SK-N-SH (cell line): ENCODE measurements at regions not wholly inside any gene's neighbourhood (a gene's known extent, or its start where the extent isn't known, plus 50 kb on each side); places are given as distances from the start of the nearest gene placed in this dataset.

Experiments used
- CTCF ChIA-PET: fragments of 300-600, 350-600 bp; formaldehyde crosslinking; extraction: SDS; loops from one replicate; lab custom pipeline; 2021; lab: Yijun Ruan, JAX
- POLR2A ChIA-PET: fragments of 350-600 bp; sonication (Branson Sonifier 250); formaldehyde crosslinking; extraction: SDS; loops from one replicate; lab custom pipeline; 2020; ENCODE audit warnings: antibody characterized with exemption, inconsistent platforms; lab: Yijun Ruan, JAX
- DNase-seq: peaks from one replicate; pipeline ENCODE4 v3.0.0; 2012
- H2AFZ ChIP-seq: fragments of 200-600 bp; sonication (generic); 2 replicates; pipeline ENCODE4 v1.8.1; 2016; ENCODE audit warnings: antibody characterized with exemption, mild to moderate bottlenecking, low read depth
- H3F3A ChIP-seq: fragments of 200-600 bp; sonication (generic); replicated peaks from 2 replicates; pipeline ENCODE3; 2016; ENCODE audit warnings: antibody characterized with exemption, mild to moderate bottlenecking; ENCODE audit not compliant: insufficient read depth
- H3K27ac ChIP-seq, 2 experiments: fragments of 200-500 bp in 1 of 2; fragments of 200-600 bp in 1 of 2; sonication (Bioruptor generic) in 1 of 2; sonication (generic), shearing (Covaris generic) in 1 of 2; 2 replicates each; pipeline versions ENCODE4 v1.5.1 to v1.6.1; 2014 to 2016; ENCODE audit warnings: low read depth in 2 of 2, inconsistent platforms in 1 of 2, low read length in 1 of 2, mild to moderate bottlenecking in 1 of 2, mixed read lengths in 1 of 2
- H3K27me3 ChIP-seq: fragments of 200-600 bp; sonication (generic), shearing (Covaris generic); 2 replicates; pipeline ENCODE4 v1.6.1; 2016; ENCODE audit warnings: mixed run types; ENCODE audit not compliant: insufficient read depth
- H3K36me3 ChIP-seq, 2 experiments: fragments of 200-500 bp in 1 of 2; fragments of 200-600 bp in 1 of 2; sonication (Bioruptor generic) in 1 of 2; sonication (generic) in 1 of 2; replicated peaks in 1 of 2; 2 replicates each; pipeline versions ENCODE3 to v1.5.1; 2014 to 2016; ENCODE audit warnings: low read length in 1 of 2, mild to moderate bottlenecking in 1 of 2; ENCODE audit not compliant: insufficient read depth in 2 of 2, control insufficient read depth in 1 of 2
- H3K4me1 ChIP-seq, 2 experiments: fragments of 200-500 bp in 1 of 2; fragments of 200-600 bp in 1 of 2; sonication (Bioruptor generic) in 1 of 2; sonication (generic), shearing (Covaris generic) in 1 of 2; 2 replicates each; pipeline versions ENCODE4 v1.5.1 to v1.6.1; 2014 to 2016; ENCODE audit warnings: low read depth in 1 of 2, low read length in 1 of 2, mixed run types in 1 of 2; ENCODE audit not compliant: insufficient read depth in 2 of 2, control insufficient read depth in 1 of 2
- H3K4me2 ChIP-seq: fragments of 200-600 bp; sonication (generic), shearing (Covaris generic); 2 replicates; pipeline ENCODE4 v1.6.1; 2017; ENCODE audit warnings: mixed run types
- H3K4me3 ChIP-seq, 2 experiments: fragments of 200-500 bp in 1 of 2; fragments of 200-600 bp in 1 of 2; sonication (Bioruptor generic) in 1 of 2; sonication (generic), shearing (Covaris generic) in 1 of 2; 2 replicates each; pipeline versions ENCODE4 v1.5.1 to v1.8.1; 2014 to 2016; ENCODE audit warnings: low read depth in 2 of 2, inconsistent platforms in 1 of 2, low read length in 1 of 2, mild to moderate bottlenecking in 1 of 2, mixed read lengths in 1 of 2, moderate library complexity in 1 of 2
- H3K79me2 ChIP-seq: fragments of 200-600 bp; sonication (generic); 2 replicates; pipeline ENCODE4 v1.8.1; 2017; ENCODE audit warnings: mild to moderate bottlenecking; ENCODE audit not compliant: insufficient read depth
- H3K9ac ChIP-seq: fragments of 200-600 bp; sonication (generic); 2 replicates; pipeline ENCODE4 v1.6.1; 2017; ENCODE audit warnings: mixed run types
- H3K9me2 ChIP-seq: fragments of 200-600 bp; sonication (generic); 2 replicates; pipeline ENCODE4 v1.6.1; 2017; ENCODE audit warnings: mixed run types
- H3K9me3 ChIP-seq: fragments of 200-600 bp; sonication (generic); 2 replicates; pipeline ENCODE4 v1.6.1; 2017; ENCODE audit warnings: mixed run types, mild to moderate bottlenecking, moderate library complexity
- H4K20me1 ChIP-seq: fragments of 200-600 bp; sonication (generic); 2 replicates; pipeline ENCODE4 v1.6.1; 2017; ENCODE audit warnings: mild to moderate bottlenecking, mixed run types; ENCODE audit not compliant: insufficient read depth
- CHD2 ChIP-seq: fragments of 150-350 bp; IDR thresholded peaks from 2 replicates; pipeline ENCODE4 v1.6.1; 2018; ENCODE audit warnings: low read length; ENCODE audit not compliant: partially characterized antibody
- EP300 ChIP-seq, 2 experiments: IDR thresholded peaks; 2 replicates each; pipeline versions ENCODE4 v1.4.0 to v1.6.1; 2012; ENCODE audit warnings: borderline replicate concordance in 1 of 2, low read depth in 1 of 2, low read length in 1 of 2
- FOXJ3 ChIP-seq: sonication (generic); formaldehyde crosslinking; IDR thresholded peaks from 2 replicates; pipeline ENCODE4 v1.5.1; 2020; ENCODE audit warnings: mild to moderate bottlenecking, missing genetic modification reagents
- FOXM1 ChIP-seq: IDR thresholded peaks from 2 replicates; pipeline ENCODE4 v1.4.0; 2012; ENCODE audit warnings: low read depth, mild to moderate bottlenecking
- GABPA ChIP-seq: IDR thresholded peaks from 2 replicates; pipeline ENCODE4 v1.4.0; 2012; ENCODE audit warnings: low read depth, mild to moderate bottlenecking
- GATA2 ChIP-seq: sonication (generic); formaldehyde crosslinking; IDR thresholded peaks from 2 replicates; pipeline ENCODE4 v1.5.0; 2020; ENCODE audit warnings: mild to moderate bottlenecking, missing genetic modification reagents
- MEF2A ChIP-seq: IDR thresholded peaks from 2 replicates; pipeline ENCODE4 v1.4.0; 2012; ENCODE audit warnings: low read depth, borderline replicate concordance
- NFIC ChIP-seq: IDR thresholded peaks from 2 replicates; pipeline ENCODE4 v1.4.0; 2012; ENCODE audit warnings: borderline replicate concordance
- NRF1 ChIP-seq: IDR thresholded peaks from 2 replicates; pipeline ENCODE4 v1.6.1; 2012; ENCODE audit warnings: low read depth, mild to moderate bottlenecking, low read length
- RCOR1 ChIP-seq: fragments of 150-350 bp; IDR thresholded peaks from 2 replicates; pipeline ENCODE4 v1.6.1; 2017; ENCODE audit warnings: antibody characterized with exemption, low read length
- RFX5 ChIP-seq: IDR thresholded peaks from 2 replicates; pipeline ENCODE4 v1.6.1; 2012; ENCODE audit warnings: mild to moderate bottlenecking, improper control_type of control experiment, low read length
- RXRA ChIP-seq: IDR thresholded peaks from 2 replicates; pipeline ENCODE4 v1.4.0; 2012; ENCODE audit warnings: low read depth, mild to moderate bottlenecking, borderline replicate concordance
- TAF1 ChIP-seq: IDR thresholded peaks from 2 replicates; pipeline ENCODE4 v1.6.1; 2012; ENCODE audit warnings: low read depth, mild to moderate bottlenecking, low read length, moderate library complexity, borderline replicate concordance
- TCF12 ChIP-seq: IDR thresholded peaks from 2 replicates; pipeline ENCODE4 v1.4.0; 2012
- TEAD4 ChIP-seq: IDR thresholded peaks from 2 replicates; pipeline ENCODE4 v1.4.0; 2012; ENCODE audit warnings: mild to moderate bottlenecking, borderline replicate concordance; ENCODE audit not compliant: insufficient read depth
- USF1 ChIP-seq: IDR thresholded peaks from 2 replicates; pipeline ENCODE4 v1.4.0; 2012; ENCODE audit warnings: low read depth, borderline replicate concordance
- USF2 ChIP-seq: fragments of 150-350 bp; IDR thresholded peaks from 2 replicates; pipeline ENCODE4 v1.6.1; 2017; ENCODE audit warnings: antibody characterized with exemption, low read length, low read depth, borderline replicate concordance
- WGBS: methylation state at CpG from one replicate; pipeline ENCODE4 v1.1.6; 2017; ENCODE audit warnings: low lambda C conversion rate; 5-methylcytosine and 5-hydroxymethylcytosine counted together
- TF ChIP-seq, protein P1 (sequence below): fragments of 200-600 bp; sonication (generic); IDR thresholded peaks from 2 replicates; pipeline ENCODE4 v1.6.1; 2017; ENCODE audit warnings: antibody characterized with exemption, mild to moderate bottlenecking, moderate library complexity
- TF ChIP-seq, protein P2 (sequence below): IDR thresholded peaks from 2 replicates; pipeline ENCODE4 v1.4.0; 2012; ENCODE audit warnings: low read depth
- TF ChIP-seq, protein P3 (sequence below): fragments of 150-350 bp; IDR thresholded peaks from 2 replicates; pipeline ENCODE4 v1.6.1; 2016; ENCODE audit warnings: mild to moderate bottlenecking, low read depth, low read length

- CTCF ChIA-PET, result interaction anchor here (1.5 kb wide), 1 partner anchor 17 kb away, joined by 5 read pairs; no protein-coding TSS in a partner anchor
- TF ChIP-seq FOXJ3 (CRISPR knock-in tag) (no peak), GATA2 (CRISPR knock-in tag) (no peak), FOXM1 (no peak), USF2 (no peak), USF1 (no peak), RFX5 (no peak), GABPA (no peak), RCOR1 (no peak), EP300 (IDR thresholded peaks at IDR 0.05; ENCODE audit: borderline replicate concordance in 1 of 2, low read depth in 1 of 2, low read length in 1 of 2) (no peak), NRF1 (no peak), MEF2A (no peak), RXRA (no peak), CHD2 (no peak), TEAD4 (no peak), TCF12 (no peak), NFIC (no peak), TAF1 (no peak)
- TF ChIP-seq, protein P1, sequence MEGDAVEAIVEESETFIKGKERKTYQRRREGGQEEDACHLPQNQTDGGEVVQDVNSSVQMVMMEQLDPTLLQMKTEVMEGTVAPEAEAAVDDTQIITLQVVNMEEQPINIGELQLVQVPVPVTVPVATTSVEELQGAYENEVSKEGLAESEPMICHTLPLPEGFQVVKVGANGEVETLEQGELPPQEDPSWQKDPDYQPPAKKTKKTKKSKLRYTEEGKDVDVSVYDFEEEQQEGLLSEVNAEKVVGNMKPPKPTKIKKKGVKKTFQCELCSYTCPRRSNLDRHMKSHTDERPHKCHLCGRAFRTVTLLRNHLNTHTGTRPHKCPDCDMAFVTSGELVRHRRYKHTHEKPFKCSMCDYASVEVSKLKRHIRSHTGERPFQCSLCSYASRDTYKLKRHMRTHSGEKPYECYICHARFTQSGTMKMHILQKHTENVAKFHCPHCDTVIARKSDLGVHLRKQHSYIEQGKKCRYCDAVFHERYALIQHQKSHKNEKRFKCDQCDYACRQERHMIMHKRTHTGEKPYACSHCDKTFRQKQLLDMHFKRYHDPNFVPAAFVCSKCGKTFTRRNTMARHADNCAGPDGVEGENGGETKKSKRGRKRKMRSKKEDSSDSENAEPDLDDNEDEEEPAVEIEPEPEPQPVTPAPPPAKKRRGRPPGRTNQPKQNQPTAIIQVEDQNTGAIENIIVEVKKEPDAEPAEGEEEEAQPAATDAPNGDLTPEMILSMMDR, result no peak
- TF ChIP-seq, protein P2, sequence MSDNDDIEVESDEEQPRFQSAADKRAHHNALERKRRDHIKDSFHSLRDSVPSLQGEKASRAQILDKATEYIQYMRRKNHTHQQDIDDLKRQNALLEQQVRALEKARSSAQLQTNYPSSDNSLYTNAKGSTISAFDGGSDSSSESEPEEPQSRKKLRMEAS, result no peak
- TF ChIP-seq, protein P3, sequence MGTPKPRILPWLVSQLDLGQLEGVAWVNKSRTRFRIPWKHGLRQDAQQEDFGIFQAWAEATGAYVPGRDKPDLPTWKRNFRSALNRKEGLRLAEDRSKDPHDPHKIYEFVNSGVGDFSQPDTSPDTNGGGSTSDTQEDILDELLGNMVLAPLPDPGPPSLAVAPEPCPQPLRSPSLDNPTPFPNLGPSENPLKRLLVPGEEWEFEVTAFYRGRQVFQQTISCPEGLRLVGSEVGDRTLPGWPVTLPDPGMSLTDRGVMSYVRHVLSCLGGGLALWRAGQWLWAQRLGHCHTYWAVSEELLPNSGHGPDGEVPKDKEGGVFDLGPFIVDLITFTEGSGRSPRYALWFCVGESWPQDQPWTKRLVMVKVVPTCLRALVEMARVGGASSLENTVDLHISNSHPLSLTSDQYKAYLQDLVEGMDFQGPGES, result no peak
- TF ChIP-seq, all 33 proteins: peak for 0
- Histone ChIP-seq H3K9me3 (no peaks in the 10 kb centered on the region), H3K4me1 (peaks cover 0 to 3% of the 10 kb centered on the region in 2 experiments; a peak in 1 of 4 replicates), H3F3A (no peaks in the 10 kb centered on the region), H3K27ac (no peak overlapping the region), H4K20me1 (no peaks in the 10 kb centered on the region), H3K79me2 (no peaks in the 10 kb centered on the region), H3K4me2 (no peak overlapping the region), H3K36me3 (no peaks in the 10 kb centered on the region), H3K9me2 (no peaks in the 10 kb centered on the region), H3K4me3 (no peak overlapping the region), H3K9ac (no peak overlapping the region), H3K27me3 (no peaks in the 10 kb centered on the region), H2AFZ (no peak overlapping the region)
- POLR2A ChIA-PET, result no interaction called here
- 38% methylated on average over 1 of the region's 1 CpG for WGBS
- no peak for DNase-seq
Measured at GRCh38 chr1:239507826-239508225, 121.5 kb downstream of the CHRM3 start.
